ENCODE measurements at regions not wholly inside any gene's neighbourhood (a gene's known extent, or its start where the extent isn't known, plus 50 kb on each side); places are given as distances from the start of the nearest gene placed in this dataset.

- Histone ChIP-seq H3K27me3 (no peaks in the 10 kb centered on the region), H3K4me1 (no peaks in the 10 kb centered on the region), H3K4me3 (no peak overlapping the region), H3K36me3 (no peaks in the 10 kb centered on the region), H3K9me3 (no peaks in the 10 kb centered on the region), H3K27ac (no peak overlapping the region)
- WGBS, 2 donors: 86 to 96% methylated on average over 1 of the region's 1 CpG
- no peak for TF ChIP-seq EP300 (IDR thresholded peaks at IDR 0.05)
- TF ChIP-seq POLR2A (IDR thresholded peaks at IDR 0.05): no peak
- no peak for TF ChIP-seq CTCF (IDR thresholded peaks at IDR 0.05)
- DNase-seq (ENCODE audit: low spot score in 2 of 2): no peak
These were observed 421.1 kb downstream of the PDCD6IP start for GRCh38 chr3:34219556-34219955.

GRCh38 chr3:34225821-34226366 lies 427.5 kb downstream of the PDCD6IP start:
- H3K9me3 ChIP-seq: no peaks in the 10 kb centered on the region
- no peak for DNase-seq (ENCODE audit: low spot score in 2 of 2)
- no peaks in the 10 kb centered on the region for H3K36me3 ChIP-seq
- TF ChIP-seq CTCF (IDR thresholded peaks at IDR 0.05): no peak
- TF ChIP-seq POLR2A (IDR thresholded peaks at IDR 0.05): no peak
- no peak for TF ChIP-seq EP300 (IDR thresholded peaks at IDR 0.05)
- H3K27ac ChIP-seq: no peak overlapping the region
- H3K27me3 ChIP-seq: no peaks in the 10 kb centered on the region
- no peak overlapping the region for H3K4me3 ChIP-seq
- no peaks in the 10 kb centered on the region for H3K4me1 ChIP-seq
- WGBS, 2 donors: 80 to 81% methylated on average over 3 of the region's 3 CpGs

GRCh38 chr3:34229876-34230275 lies 431.4 kb downstream of the PDCD6IP start:
- no peak overlapping the region for H3K4me3 ChIP-seq
- no peak for DNase-seq (ENCODE audit: low spot score in 2 of 2)
- H3K27ac ChIP-seq: no peak overlapping the region
- H3K27me3 ChIP-seq: no peaks in the 10 kb centered on the region
- TF ChIP-seq POLR2A (IDR thresholded peaks at IDR 0.05) (no peak), CTCF (IDR thresholded peaks at IDR 0.05) (no peak), EP300 (IDR thresholded peaks at IDR 0.05) (no peak)
- no peaks in the 10 kb centered on the region for H3K36me3 ChIP-seq
- H3K9me3 ChIP-seq: no peaks in the 10 kb centered on the region
- no peaks in the 10 kb centered on the region for H3K4me1 ChIP-seq
- 70 to 73% methylated on average over 5 of the region's 5 CpGs for WGBS, 2 donors

- Histone ChIP-seq H3K4me1 (no peaks in the 10 kb centered on the region), H3K27me3 (no peaks in the 10 kb centered on the region), H3K36me3 (no peaks in the 10 kb centered on the region), H3K4me3 (no peak overlapping the region), H3K9me3 (no peaks in the 10 kb centered on the region), H3K27ac (no peak overlapping the region)
- DNase-seq (ENCODE audit: low spot score in 2 of 2): no peak
- 71 to 80% methylated on average over 2 of the region's 2 CpGs for WGBS, 2 donors
- TF ChIP-seq CTCF (IDR thresholded peaks at IDR 0.05): no peak
- no peak for TF ChIP-seq POLR2A (IDR thresholded peaks at IDR 0.05)
- TF ChIP-seq EP300 (IDR thresholded peaks at IDR 0.05): no peak
These were observed 436.7 kb downstream of the PDCD6IP start for GRCh38 chr3:34235096-34235495.

GRCh38 chr3:34237946-34238345 lies 439.5 kb downstream of the PDCD6IP start:
- Histone ChIP-seq H3K4me3 (no peak overlapping the region), H3K4me1 (no peaks in the 10 kb centered on the region), H3K9me3 (no peaks in the 10 kb centered on the region), H3K27ac (no peak overlapping the region), H3K36me3 (no peaks in the 10 kb centered on the region), H3K27me3 (no peaks in the 10 kb centered on the region)
- TF ChIP-seq CTCF (IDR thresholded peaks at IDR 0.05) (no peak), POLR2A (IDR thresholded peaks at IDR 0.05) (no peak), EP300 (IDR thresholded peaks at IDR 0.05) (no peak)
- WGBS, 2 donors: 57 to 64% methylated on average over 1 of the region's 1 CpG
- DNase-seq (ENCODE audit: low spot score in 2 of 2): no peak

Data from tibial nerve (tissue), 4 donors.